SK-N-SH (cell line): ENCODE measurements at regions not wholly inside any gene's neighbourhood (a gene's known extent, or its start where the extent isn't known, plus 50 kb on each side); places are given as distances from the start of the nearest gene placed in this dataset.
A peak's percentile ranks its signal among the peaks of the same experiment; 100 is the strongest.

Experiments used
- CTCF ChIA-PET: fragments of 300-600, 350-600 bp; formaldehyde crosslinking; extraction: SDS; loops from one replicate; lab custom pipeline; 2021; lab: Yijun Ruan, JAX
- POLR2A ChIA-PET: fragments of 350-600 bp; sonication (Branson Sonifier 250); formaldehyde crosslinking; extraction: SDS; loops from one replicate; lab custom pipeline; 2020; ENCODE audit warnings: antibody characterized with exemption, inconsistent platforms; lab: Yijun Ruan, JAX
- DNase-seq: peaks from one replicate; pipeline ENCODE4 v3.0.0; 2012
- H2AFZ ChIP-seq: fragments of 200-600 bp; sonication (generic); 2 replicates; pipeline ENCODE4 v1.8.1; 2016; ENCODE audit warnings: antibody characterized with exemption, mild to moderate bottlenecking, low read depth
- H3F3A ChIP-seq: fragments of 200-600 bp; sonication (generic); replicated peaks from 2 replicates; pipeline ENCODE3; 2016; ENCODE audit warnings: antibody characterized with exemption, mild to moderate bottlenecking; ENCODE audit not compliant: insufficient read depth
- H3K27ac ChIP-seq, 2 experiments: fragments of 200-500 bp in 1 of 2; fragments of 200-600 bp in 1 of 2; sonication (Bioruptor generic) in 1 of 2; sonication (generic), shearing (Covaris generic) in 1 of 2; 2 replicates each; pipeline versions ENCODE4 v1.5.1 to v1.6.1; 2014 to 2016; ENCODE audit warnings: low read depth in 2 of 2, inconsistent platforms in 1 of 2, low read length in 1 of 2, mild to moderate bottlenecking in 1 of 2, mixed read lengths in 1 of 2
- H3K27me3 ChIP-seq: fragments of 200-600 bp; sonication (generic), shearing (Covaris generic); 2 replicates; pipeline ENCODE4 v1.6.1; 2016; ENCODE audit warnings: mixed run types; ENCODE audit not compliant: insufficient read depth
- H3K36me3 ChIP-seq, 2 experiments: fragments of 200-500 bp in 1 of 2; fragments of 200-600 bp in 1 of 2; sonication (Bioruptor generic) in 1 of 2; sonication (generic) in 1 of 2; replicated peaks in 1 of 2; 2 replicates each; pipeline versions ENCODE3 to v1.5.1; 2014 to 2016; ENCODE audit warnings: low read length in 1 of 2, mild to moderate bottlenecking in 1 of 2; ENCODE audit not compliant: insufficient read depth in 2 of 2, control insufficient read depth in 1 of 2
- H3K4me1 ChIP-seq, 2 experiments: fragments of 200-500 bp in 1 of 2; fragments of 200-600 bp in 1 of 2; sonication (Bioruptor generic) in 1 of 2; sonication (generic), shearing (Covaris generic) in 1 of 2; 2 replicates each; pipeline versions ENCODE4 v1.5.1 to v1.6.1; 2014 to 2016; ENCODE audit warnings: low read depth in 1 of 2, low read length in 1 of 2, mixed run types in 1 of 2; ENCODE audit not compliant: insufficient read depth in 2 of 2, control insufficient read depth in 1 of 2
- H3K4me2 ChIP-seq: fragments of 200-600 bp; sonication (generic), shearing (Covaris generic); 2 replicates; pipeline ENCODE4 v1.6.1; 2017; ENCODE audit warnings: mixed run types
- H3K4me3 ChIP-seq, 2 experiments: fragments of 200-500 bp in 1 of 2; fragments of 200-600 bp in 1 of 2; sonication (Bioruptor generic) in 1 of 2; sonication (generic), shearing (Covaris generic) in 1 of 2; 2 replicates each; pipeline versions ENCODE4 v1.5.1 to v1.8.1; 2014 to 2016; ENCODE audit warnings: low read depth in 2 of 2, inconsistent platforms in 1 of 2, low read length in 1 of 2, mild to moderate bottlenecking in 1 of 2, mixed read lengths in 1 of 2, moderate library complexity in 1 of 2
- H3K79me2 ChIP-seq: fragments of 200-600 bp; sonication (generic); 2 replicates; pipeline ENCODE4 v1.8.1; 2017; ENCODE audit warnings: mild to moderate bottlenecking; ENCODE audit not compliant: insufficient read depth
- H3K9ac ChIP-seq: fragments of 200-600 bp; sonication (generic); 2 replicates; pipeline ENCODE4 v1.6.1; 2017; ENCODE audit warnings: mixed run types
- H3K9me2 ChIP-seq: fragments of 200-600 bp; sonication (generic); 2 replicates; pipeline ENCODE4 v1.6.1; 2017; ENCODE audit warnings: mixed run types
- H3K9me3 ChIP-seq: fragments of 200-600 bp; sonication (generic); 2 replicates; pipeline ENCODE4 v1.6.1; 2017; ENCODE audit warnings: mixed run types, mild to moderate bottlenecking, moderate library complexity
- H4K20me1 ChIP-seq: fragments of 200-600 bp; sonication (generic); 2 replicates; pipeline ENCODE4 v1.6.1; 2017; ENCODE audit warnings: mild to moderate bottlenecking, mixed run types; ENCODE audit not compliant: insufficient read depth
- CHD2 ChIP-seq: fragments of 150-350 bp; IDR thresholded peaks from 2 replicates; pipeline ENCODE4 v1.6.1; 2018; ENCODE audit warnings: low read length; ENCODE audit not compliant: partially characterized antibody
- FOXJ3 ChIP-seq: sonication (generic); formaldehyde crosslinking; IDR thresholded peaks from 2 replicates; pipeline ENCODE4 v1.5.1; 2020; ENCODE audit warnings: mild to moderate bottlenecking, missing genetic modification reagents
- MXI1 ChIP-seq: IDR thresholded peaks from 2 replicates; pipeline ENCODE4 v1.6.1; 2012; ENCODE audit warnings: mild to moderate bottlenecking, low read depth, low read length, improper control_type of control experiment
- NRF1 ChIP-seq: IDR thresholded peaks from 2 replicates; pipeline ENCODE4 v1.6.1; 2012; ENCODE audit warnings: low read depth, mild to moderate bottlenecking, low read length
- POLR2AphosphoS5 ChIP-seq: IDR thresholded peaks from 2 replicates; pipeline ENCODE4 v1.6.1; 2012; ENCODE audit warnings: low read depth, low read length
- RCOR1 ChIP-seq: fragments of 150-350 bp; IDR thresholded peaks from 2 replicates; pipeline ENCODE4 v1.6.1; 2017; ENCODE audit warnings: antibody characterized with exemption, low read length
- WGBS: methylation state at CpG from one replicate; pipeline ENCODE4 v1.1.6; 2017; ENCODE audit warnings: low lambda C conversion rate; 5-methylcytosine and 5-hydroxymethylcytosine counted together
- TF ChIP-seq, protein P1 (sequence below): IDR thresholded peaks from 2 replicates; pipeline ENCODE4 v1.6.1; 2012; ENCODE audit warnings: mild to moderate bottlenecking, low read depth, low read length, moderate library complexity

- POLR2A ChIA-PET = interaction anchor here (0.8 kb wide), 1 partner anchor 75 kb away, joined by 3 read pairs; no protein-coding TSS in a partner anchor
- 92% methylated on average over 1 of the region's 1 CpG for WGBS
- H3K4me3 ChIP-seq = no peak overlapping the region
These were observed 102.4 kb upstream of the LIMCH1 start for GRCh38 chr4:41435510-41435909.

GRCh38 chr4:41436419-41436818 lies 101.5 kb upstream of the LIMCH1 start:
- TF ChIP-seq NRF1 (no peak), RCOR1 (peak; percentile 30; the same call in 1 of the 2 replicates)
- ChIA-PET POLR2A (interaction anchor here (0.9 kb wide), 1 partner anchor 9 kb away, joined by 3 read pairs; no protein-coding TSS in a partner anchor), CTCF (interaction anchor here (0.6 to 1.2 kb wide), 4 partner anchors 30 to 682 kb away, joined by 3 read pairs; no protein-coding TSS in a partner anchor)
- Histone ChIP-seq H3K79me2 (no peaks in the 10 kb centered on the region), H3K9me3 (no peaks in the 10 kb centered on the region), H3K4me2 (no peak overlapping the region), H2AFZ (no peak overlapping the region), H3F3A (no peaks in the 10 kb centered on the region), H3K27ac (peak overlapping the region in 1 of 2 experiments; percentile 79; a peak in 2 of 4 replicates), H3K4me1 (peaks cover 0 to 16% of the 10 kb centered on the region in 2 experiments; a peak in 3 of 4 replicates), H3K27me3 (no peaks in the 10 kb centered on the region), H4K20me1 (no peaks in the 10 kb centered on the region), H3K4me3 (no peak overlapping the region), H3K36me3 (no peaks in the 10 kb centered on the region), H3K9ac (no peak overlapping the region), H3K9me2 (no peaks in the 10 kb centered on the region)
- no peak for DNase-seq
- WGBS = 37% methylated on average over 4 of the region's 4 CpGs

More at GRCh38 chr4:41435510-41435909, 102.4 kb upstream of the LIMCH1 start:
- no peak overlapping the region for H2AFZ ChIP-seq
- H3K4me2 ChIP-seq = no peak overlapping the region
- no peak for TF ChIP-seq MXI1
- TF ChIP-seq, protein P1, sequence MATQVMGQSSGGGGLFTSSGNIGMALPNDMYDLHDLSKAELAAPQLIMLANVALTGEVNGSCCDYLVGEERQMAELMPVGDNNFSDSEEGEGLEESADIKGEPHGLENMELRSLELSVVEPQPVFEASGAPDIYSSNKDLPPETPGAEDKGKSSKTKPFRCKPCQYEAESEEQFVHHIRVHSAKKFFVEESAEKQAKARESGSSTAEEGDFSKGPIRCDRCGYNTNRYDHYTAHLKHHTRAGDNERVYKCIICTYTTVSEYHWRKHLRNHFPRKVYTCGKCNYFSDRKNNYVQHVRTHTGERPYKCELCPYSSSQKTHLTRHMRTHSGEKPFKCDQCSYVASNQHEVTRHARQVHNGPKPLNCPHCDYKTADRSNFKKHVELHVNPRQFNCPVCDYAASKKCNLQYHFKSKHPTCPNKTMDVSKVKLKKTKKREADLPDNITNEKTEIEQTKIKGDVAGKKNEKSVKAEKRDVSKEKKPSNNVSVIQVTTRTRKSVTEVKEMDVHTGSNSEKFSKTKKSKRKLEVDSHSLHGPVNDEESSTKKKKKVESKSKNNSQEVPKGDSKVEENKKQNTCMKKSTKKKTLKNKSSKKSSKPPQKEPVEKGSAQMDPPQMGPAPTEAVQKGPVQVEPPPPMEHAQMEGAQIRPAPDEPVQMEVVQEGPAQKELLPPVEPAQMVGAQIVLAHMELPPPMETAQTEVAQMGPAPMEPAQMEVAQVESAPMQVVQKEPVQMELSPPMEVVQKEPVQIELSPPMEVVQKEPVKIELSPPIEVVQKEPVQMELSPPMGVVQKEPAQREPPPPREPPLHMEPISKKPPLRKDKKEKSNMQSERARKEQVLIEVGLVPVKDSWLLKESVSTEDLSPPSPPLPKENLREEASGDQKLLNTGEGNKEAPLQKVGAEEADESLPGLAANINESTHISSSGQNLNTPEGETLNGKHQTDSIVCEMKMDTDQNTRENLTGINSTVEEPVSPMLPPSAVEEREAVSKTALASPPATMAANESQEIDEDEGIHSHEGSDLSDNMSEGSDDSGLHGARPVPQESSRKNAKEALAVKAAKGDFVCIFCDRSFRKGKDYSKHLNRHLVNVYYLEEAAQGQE = no peak
- no peak for TF ChIP-seq FOXJ3 (CRISPR knock-in tag)
- no peak for TF ChIP-seq POLR2AphosphoS5
- no peak for TF ChIP-seq CHD2
- H3K79me2 ChIP-seq = no peaks in the 10 kb centered on the region
- H3K9ac ChIP-seq = no peak overlapping the region
- no peaks in the 10 kb centered on the region for H3K9me2 ChIP-seq
- no peaks in the 10 kb centered on the region for H3K27me3 ChIP-seq
- no peak overlapping the region for H3K27ac ChIP-seq
- CTCF ChIA-PET = no interaction called here
- H3F3A ChIP-seq = no peaks in the 10 kb centered on the region
- H3K9me3 ChIP-seq = no peaks in the 10 kb centered on the region
- DNase-seq = no peak
- peaks cover 0 to 16% of the 10 kb centered on the region in 2 experiments; a peak in 3 of 4 replicates for H3K4me1 ChIP-seq
- H3K36me3 ChIP-seq = no peaks in the 10 kb centered on the region
- H4K20me1 ChIP-seq = no peaks in the 10 kb centered on the region
